ENCODE measurements at regions not wholly inside any gene's neighbourhood (a gene's known extent, or its start where the extent isn't known, plus 50 kb on each side); places are given as distances from the start of the nearest gene placed in this dataset.
"Not testable (repeated sequence)": the region's sequence is repeated elsewhere in the genome, so short reads cannot be mapped to it uniquely, and the experiment has no call there.

DNA sequence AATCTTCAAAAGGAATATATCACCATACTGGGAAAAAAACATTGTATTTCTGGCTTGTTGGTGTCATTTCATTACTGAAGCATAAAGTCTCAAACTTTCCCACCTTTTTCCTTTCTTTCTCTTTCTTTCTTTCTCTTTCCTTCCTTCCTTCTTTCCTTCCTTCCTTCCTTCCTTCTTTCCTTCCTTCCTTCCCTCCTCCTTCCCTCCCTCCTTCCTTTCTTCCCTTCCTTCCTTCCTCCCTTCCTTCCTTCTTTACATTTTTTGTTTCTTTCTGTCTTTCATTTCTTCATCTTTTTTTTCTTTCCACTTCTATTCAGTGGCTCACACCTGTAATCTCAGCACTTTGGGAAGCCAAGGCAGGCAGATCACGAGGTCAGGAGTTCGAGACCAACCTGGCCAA, 1160.7 kb downstream of the PCDH7 start:
- FAIRE-seq, result not testable (repeated sequence)

DNA sequence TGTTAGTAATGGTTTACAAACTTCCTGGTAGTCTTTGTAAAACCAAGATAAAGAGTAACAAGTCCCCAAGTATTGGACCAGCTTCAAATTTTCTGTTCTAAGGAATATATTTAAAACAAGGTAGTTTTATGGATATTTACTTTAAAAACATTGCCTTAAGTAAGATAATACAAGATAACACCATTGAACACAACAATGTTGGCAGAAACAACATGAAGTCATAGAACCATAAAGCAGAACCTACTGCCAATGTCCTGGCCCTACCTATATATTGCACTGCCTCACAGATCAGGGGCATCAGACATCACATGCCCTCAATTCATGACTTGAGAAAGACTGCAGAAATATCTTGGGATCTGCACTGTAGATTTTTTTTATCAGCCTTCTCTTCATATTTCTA, 1176.2 kb downstream of the PCDH7 start:
- FAIRE-seq (no peak), DNase-seq (ENCODE audit: low spot score) (no peak)

More for the DNA sequence above, 1160.7 kb downstream of the PCDH7 start:
- DNase-seq (ENCODE audit: low spot score), result not testable (repeated sequence)

DNA sequence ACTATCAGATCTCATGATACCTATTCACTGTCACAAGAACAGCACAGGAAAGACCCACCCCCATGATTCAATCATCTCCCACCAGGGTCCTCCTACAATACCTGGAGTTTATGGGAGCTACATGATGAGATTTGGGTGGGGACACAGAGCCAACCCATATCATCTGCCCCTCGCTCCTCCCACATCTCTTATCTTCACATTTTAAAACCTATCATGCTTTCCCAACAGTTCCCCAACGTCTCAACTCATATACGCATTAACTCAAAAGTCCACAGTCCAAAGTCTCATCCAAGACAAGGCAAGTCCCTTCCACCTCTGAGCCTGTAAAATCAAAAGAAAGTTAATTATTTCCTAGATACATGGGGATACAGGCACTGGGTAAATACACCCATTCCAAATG, 1185.2 kb downstream of the PCDH7 start:
- DNase-seq (ENCODE audit: low spot score) (no peak), FAIRE-seq (no peak)

- FAIRE-seq, result no peak
- no peak for DNase-seq (ENCODE audit: low spot score)
Measured at GRCh38 chr4:31908261-31908660, 1188.1 kb downstream of the PCDH7 start.

DNA sequence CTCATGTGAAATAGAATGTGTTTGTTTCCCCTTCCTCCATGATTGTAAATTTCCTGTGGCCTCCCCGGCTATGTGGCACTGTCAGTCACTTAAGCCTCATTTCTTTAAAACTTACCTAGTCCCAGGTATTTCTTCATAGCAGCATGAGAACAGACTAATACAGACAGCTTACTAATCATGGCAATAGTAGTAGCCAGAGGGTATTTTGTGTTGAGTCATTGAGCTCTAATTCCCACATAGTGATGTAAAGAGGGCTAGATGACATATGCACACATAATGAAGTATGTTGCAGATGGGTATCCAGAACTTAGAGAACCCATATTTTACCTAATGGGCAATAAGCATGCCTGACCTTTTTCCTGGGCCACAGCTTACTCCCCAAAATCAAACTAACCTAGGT, 1197.2 kb downstream of the PCDH7 start:
- FAIRE-seq, result no peak
- no peak for DNase-seq (ENCODE audit: low spot score)

DNA sequence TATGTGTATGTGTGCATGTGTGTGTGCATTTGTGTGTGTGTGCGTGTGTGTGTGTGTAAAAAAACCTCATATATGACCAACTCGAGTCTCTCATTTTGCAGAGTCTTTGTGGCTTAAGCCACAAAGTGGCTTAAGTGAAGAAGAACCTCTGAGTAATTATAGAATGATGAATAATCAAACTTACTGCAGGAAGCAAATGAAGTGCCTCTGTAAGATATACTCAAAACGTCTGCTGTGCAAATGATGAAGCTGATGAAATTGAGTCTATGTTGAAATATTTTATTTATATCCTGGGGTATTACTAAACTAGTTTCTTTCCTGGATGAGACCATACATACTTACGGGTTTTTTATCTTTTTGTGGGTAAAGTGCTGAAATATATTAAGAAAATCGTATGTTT, 1198.7 kb downstream of the PCDH7 start:
- DNase-seq (ENCODE audit: low spot score), result peak; percentile 25
- FAIRE-seq, result peak; percentile 72

- DNase-seq (ENCODE audit: low spot score) (no peak), FAIRE-seq (no peak)
Measured at GRCh38 chr4:31923634-31924033, 1203.5 kb downstream of the PCDH7 start.

GRCh38 chr4:31929676-31930345, 1209.6 kb downstream of the PCDH7 start:
- peak; percentile 2 for FAIRE-seq

GRCh38 chr4:31946456-31946855, 1226.3 kb downstream of the PCDH7 start:
- FAIRE-seq (no peak), DNase-seq (ENCODE audit: low spot score) (no peak)

More at GRCh38 chr4:31929676-31930345, 1209.6 kb downstream of the PCDH7 start:
- DNase-seq (ENCODE audit: low spot score), result no peak

- no peak for DNase-seq (ENCODE audit: low spot score)
- FAIRE-seq, result no peak
Measured at GRCh38 chr4:31947101-31947500, 1226.9 kb downstream of the PCDH7 start.

GRCh38 chr4:31949045-31949444, 1228.9 kb downstream of the PCDH7 start:
- no peak for FAIRE-seq
- DNase-seq (ENCODE audit: low spot score), result no peak

DNA sequence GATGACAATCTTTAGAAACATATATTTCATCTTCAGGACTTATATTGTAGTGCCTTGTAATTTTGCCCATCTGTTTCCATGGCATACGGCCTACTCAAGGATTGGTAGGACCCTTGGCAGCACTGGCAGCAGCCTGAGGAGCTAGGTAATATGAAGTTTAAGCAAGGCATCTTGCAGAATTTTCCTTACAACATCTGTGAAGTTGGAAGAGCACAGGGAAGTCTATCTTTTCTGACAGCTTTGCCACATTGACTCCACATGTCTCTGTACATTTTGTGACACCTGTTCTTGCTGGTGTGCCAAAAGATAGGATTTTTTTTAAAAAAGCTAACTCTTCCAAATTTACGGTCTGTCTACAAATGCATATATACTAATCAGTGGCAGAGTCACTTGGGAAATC, 1235.2 kb downstream of the PCDH7 start:
- DNase-seq (ENCODE audit: low spot score), result no peak
- FAIRE-seq, result no peak

DNA sequence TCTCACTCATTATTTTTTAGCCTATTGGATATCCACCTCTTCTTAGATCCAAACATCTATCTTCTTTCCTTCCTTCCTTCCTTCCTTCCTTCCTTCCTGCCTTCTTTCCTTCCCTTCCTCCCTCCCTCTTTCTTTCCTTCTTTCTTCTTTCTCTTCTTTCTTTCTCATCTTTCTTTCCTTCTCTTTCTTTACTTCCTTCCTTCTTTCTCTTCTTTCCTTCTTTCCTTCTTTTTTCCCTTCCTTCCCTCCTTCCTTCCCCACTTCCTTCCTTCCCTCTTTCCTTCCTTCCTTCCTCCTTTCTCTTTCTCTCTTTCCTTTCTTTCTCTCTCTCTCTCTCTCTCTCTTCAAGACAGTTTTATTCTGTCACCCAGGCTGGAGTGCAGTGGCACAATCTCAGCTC, 1239.8 kb downstream of the PCDH7 start:
- no peak for DNase-seq (ENCODE audit: low spot score)
- no peak for FAIRE-seq

DNA sequence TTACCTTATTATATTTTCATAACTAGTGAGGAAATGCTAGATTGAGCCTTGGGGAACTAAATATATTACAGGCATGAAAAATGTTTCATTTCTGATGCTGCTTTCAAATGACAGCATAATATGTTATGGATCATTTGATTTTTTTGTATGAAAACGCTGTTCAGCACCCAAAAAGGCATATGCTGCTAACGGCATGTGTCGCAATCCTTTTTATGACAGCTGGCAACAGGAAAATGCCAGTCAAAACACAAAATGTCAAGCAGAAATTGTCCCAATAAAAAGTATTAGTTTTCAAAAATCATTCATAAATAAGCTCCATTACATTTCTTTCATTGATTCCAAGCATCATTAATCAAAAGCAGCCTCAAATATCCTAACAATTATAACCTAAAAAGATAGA, 1244.5 kb downstream of the PCDH7 start:
- FAIRE-seq (no peak), DNase-seq (ENCODE audit: low spot score) (no peak)

- FAIRE-seq, result no peak
Measured at GRCh38 chr4:31968842-31969241, 1248.7 kb downstream of the PCDH7 start.

GRCh38 chr4:31974490-31975002, 1254.4 kb downstream of the PCDH7 start:
- FAIRE-seq, result no peak
- no peak for DNase-seq (ENCODE audit: low spot score)

More at GRCh38 chr4:31968842-31969241, 1248.7 kb downstream of the PCDH7 start:
- no peak for DNase-seq (ENCODE audit: low spot score)

DNA sequence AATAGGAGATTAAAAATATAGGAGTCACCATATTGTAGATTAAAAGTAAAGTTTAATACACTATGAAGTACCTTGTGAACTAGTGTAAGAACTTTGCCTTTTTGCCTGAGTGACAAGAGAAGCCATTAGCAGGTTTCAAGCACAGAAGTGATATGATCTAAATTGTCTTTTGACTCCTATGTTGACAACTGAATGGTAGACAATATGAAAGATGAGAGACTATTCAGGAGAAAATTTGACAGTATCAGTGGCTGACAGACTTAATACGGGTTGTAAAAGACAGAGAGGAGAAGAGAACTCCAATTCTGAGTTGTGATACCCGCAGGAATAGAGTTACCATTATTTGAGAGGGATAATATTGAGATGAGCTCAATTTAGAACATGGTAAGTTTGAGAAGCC, 1259.8 kb downstream of the PCDH7 start:
- FAIRE-seq (no peak), DNase-seq (ENCODE audit: low spot score) (no peak)

DNA sequence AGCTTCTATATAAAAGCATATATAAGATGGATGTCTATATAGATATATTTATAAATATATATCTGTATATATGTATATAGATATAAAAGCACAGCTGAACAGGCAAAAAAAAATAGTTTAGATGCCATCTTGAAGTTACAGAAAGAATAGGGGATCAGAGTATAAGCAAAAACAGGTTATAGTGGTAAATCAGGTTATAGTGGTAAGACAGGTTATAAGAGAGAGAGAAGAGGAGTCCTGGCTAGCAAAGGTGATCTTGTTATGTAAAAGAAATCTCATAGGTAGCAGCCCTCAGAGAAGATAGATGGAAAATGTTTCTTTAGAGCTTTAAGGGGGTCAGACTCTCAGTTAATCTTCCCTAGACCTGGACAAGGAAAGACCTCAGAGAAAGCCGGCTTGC, 1263.1 kb downstream of the PCDH7 start:
- no peak for FAIRE-seq

GRCh38 chr4:31983677-31984076, 1263.5 kb downstream of the PCDH7 start:
- FAIRE-seq (no peak), DNase-seq (ENCODE audit: low spot score) (no peak)

More for the DNA sequence above, 1263.1 kb downstream of the PCDH7 start:
- no peak for DNase-seq (ENCODE audit: low spot score)

DNA sequence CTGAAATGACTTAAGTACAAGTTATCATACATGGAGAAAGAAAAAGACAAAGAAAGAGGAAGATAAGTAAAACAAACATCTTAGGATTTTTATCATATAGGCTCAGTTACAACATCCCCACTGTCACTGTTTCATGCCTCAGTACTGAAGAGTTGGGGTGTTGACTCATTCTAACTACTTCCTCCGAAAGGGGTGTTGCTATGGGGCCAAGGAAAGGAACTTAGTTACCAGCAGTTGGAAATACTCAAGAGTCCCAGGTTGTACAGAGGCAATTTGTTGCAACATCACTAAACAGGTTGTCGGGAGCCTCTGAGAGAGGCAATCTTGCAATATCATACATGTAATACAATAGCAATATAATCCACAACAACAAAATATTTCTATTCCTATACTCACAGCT, 1264.7 kb downstream of the PCDH7 start:
- DNase-seq (ENCODE audit: low spot score) (no peak), FAIRE-seq (no peak)

- DNase-seq (ENCODE audit: low spot score), result no peak
- FAIRE-seq, result no peak
Measured at GRCh38 chr4:31995943-31996901, 1276.1 kb downstream of the PCDH7 start.

- FAIRE-seq (no peak), DNase-seq (ENCODE audit: low spot score) (no peak)
Measured at GRCh38 chr4:31998807-31999206, 1278.6 kb downstream of the PCDH7 start.
